HG03108 (cell line): ENCODE measurements at regions not wholly inside any gene's neighbourhood (a gene's known extent, or its start where the extent isn't known, plus 50 kb on each side); places are given as distances from the start of the nearest gene placed in this dataset.

Experiments
- ATAC-seq: cut with Tn5 transposase; IDR thresholded peaks from one replicate; pipeline ENCODE4 v1.9.1; 2021; ENCODE audit warnings: moderate library complexity; ENCODE audit not compliant: unreplicated experiment

- no peak for ATAC-seq
Observed at GRCh38 chr20:51108638-51109363, 85.9 kb upstream of the KCNG1 start.

GRCh38 chr20:51106011-51106410 lies 83.1 kb upstream of the KCNG1 start:
- no peak for ATAC-seq

GRCh38 chr20:51104960-51105920 lies 82.3 kb upstream of the KCNG1 start:
- ATAC-seq = no peak

- ATAC-seq = no peak
Observed at GRCh38 chr20:51100617-51101016, 77.7 kb upstream of the KCNG1 start.

GRCh38 chr20:51098284-51098810 lies 75.4 kb upstream of the KCNG1 start:
- ATAC-seq = no peak

GRCh38 chr20:51097351-51098120 lies 74.6 kb upstream of the KCNG1 start:
- ATAC-seq = no peak

GRCh38 chr20:51096582-51097267 lies 73.8 kb upstream of the KCNG1 start:
- no peak for ATAC-seq

GRCh38 chr20:51095633-51096521 lies 73.0 kb upstream of the KCNG1 start:
- no peak for ATAC-seq

- ATAC-seq = no peak
Observed at GRCh38 chr20:51094221-51094620, 71.3 kb upstream of the KCNG1 start.

- ATAC-seq = no peak
Observed at GRCh38 chr20:51093240-51093763, 70.4 kb upstream of the KCNG1 start.

- ATAC-seq = no peak
Observed at GRCh38 chr20:51092338-51092737, 69.4 kb upstream of the KCNG1 start.

GRCh38 chr20:51091406-51092195 lies 68.7 kb upstream of the KCNG1 start:
- no peak for ATAC-seq

GRCh38 chr20:51089840-51090239 lies 66.9 kb upstream of the KCNG1 start:
- ATAC-seq = no peak

- ATAC-seq = no peak
Observed at GRCh38 chr20:51089272-51089781, 66.4 kb upstream of the KCNG1 start.

GRCh38 chr20:51087266-51087665 lies 64.4 kb upstream of the KCNG1 start:
- no peak for ATAC-seq

GRCh38 chr20:51085769-51086168 lies 62.9 kb upstream of the KCNG1 start:
- no peak for ATAC-seq

- no peak for ATAC-seq
Observed at GRCh38 chr20:51084593-51085377, 61.9 kb upstream of the KCNG1 start.
